WTC11 (cell line): ENCODE measurements at regions not wholly inside any gene's neighbourhood (a gene's known extent, or its start where the extent isn't known, plus 50 kb on each side); places are given as distances from the start of the nearest gene placed in this dataset.

ENCODE experiments used
- ATAC-seq: fragments of 200-7000 bp; cut with Tn5 transposase; 2 replicates; pipeline ENCODE4 v1.10.0; 2021; ENCODE audit warnings: mild to moderate bottlenecking, moderate library complexity
- CTCF ChIA-PET: fragments of 300-600 bp; sonication (Branson Sonifier 250); formaldehyde crosslinking; loops from one replicate; lab custom pipeline; 2021; ENCODE audit warnings: antibody characterized with exemption; lab: Charles Lee
- POLR2A ChIA-PET: fragments of 350-600 bp; sonication (Branson Sonifier 250); formaldehyde crosslinking; loops from one replicate; lab custom pipeline; 2021; ENCODE audit warnings: antibody characterized with exemption; lab: Charles Lee
- DNase-seq: peaks from one replicate; pipeline ENCODE4 v3.0.0; 2021; ENCODE audit warnings: low spot score
- H3K27ac Mint-ChIP-seq: 2 replicates; pipeline ENCODE4 v1.8.0; 2021; ENCODE audit warnings: mixed read lengths
- H3K27me3 Mint-ChIP-seq: 2 replicates; pipeline ENCODE4 v1.8.0; 2021; ENCODE audit warnings: low read depth, mild to moderate bottlenecking, moderate library complexity, mixed read lengths
- H3K36me3 Mint-ChIP-seq: 2 replicates; pipeline ENCODE4 v1.8.0; 2021; ENCODE audit warnings: mixed read lengths
- H3K4me1 Mint-ChIP-seq: 2 replicates; pipeline ENCODE4 v1.8.0; 2022; ENCODE audit warnings: mixed read lengths
- H3K4me3 Mint-ChIP-seq: 2 replicates; pipeline ENCODE4 v1.8.0; 2021; ENCODE audit warnings: mild to moderate bottlenecking, moderate library complexity, mixed read lengths
- H3K9me3 Mint-ChIP-seq: 2 replicates; pipeline ENCODE4 v1.8.0; 2021; ENCODE audit warnings: mixed read lengths
- CTCF ChIP-seq: fragments of 200-600 bp; IDR thresholded peaks from 2 replicates; pipeline ENCODE4 v1.8.0; 2022; ENCODE audit warnings: antibody characterized with exemption
- E2F1 ChIP-seq: sonication (generic); formaldehyde crosslinking; IDR thresholded peaks from 2 replicates; pipeline ENCODE4 v1.8.0; 2022; ENCODE audit warnings: mild to moderate bottlenecking, missing genetic modification reagents
- GABPB1 ChIP-seq: sonication (generic); formaldehyde crosslinking; IDR thresholded peaks from 2 replicates; pipeline ENCODE4 v1.8.1; 2023; ENCODE audit warnings: mild to moderate bottlenecking, missing genetic modification reagents
- GTF2I ChIP-seq: fragments of 250-450 bp; sonication (Bioruptor Pico); conservative IDR thresholded peaks from 2 replicates; pipeline ENCODE4 v1.4.0; 2021; ENCODE audit warnings: mild to moderate bottlenecking
- MAX ChIP-seq: sonication (generic); formaldehyde crosslinking; IDR thresholded peaks from 2 replicates; pipeline ENCODE4 v1.8.0; 2022; ENCODE audit warnings: mild to moderate bottlenecking, missing genetic modification reagents
- MLX ChIP-seq: sonication (generic); formaldehyde crosslinking; IDR thresholded peaks from 2 replicates; pipeline ENCODE4 v1.8.1; 2023; ENCODE audit warnings: mild to moderate bottlenecking, missing genetic modification reagents, moderate library complexity
- MYBL2 ChIP-seq: sonication (generic); formaldehyde crosslinking; IDR thresholded peaks from 2 replicates; pipeline ENCODE4 v1.8.1; 2023; ENCODE audit warnings: mild to moderate bottlenecking, moderate library complexity, missing genetic modification reagents
- SMAD4 ChIP-seq: sonication (generic); formaldehyde crosslinking; IDR thresholded peaks from 2 replicates; pipeline ENCODE4 v1.8.0; 2022; ENCODE audit warnings: mild to moderate bottlenecking, missing genetic modification reagents
- ZBTB21 ChIP-seq: sonication (generic); formaldehyde crosslinking; IDR thresholded peaks from 2 replicates; pipeline ENCODE4 v1.8.1; 2023; ENCODE audit warnings: mild to moderate bottlenecking, missing genetic modification reagents, borderline replicate concordance
- ZBTB43 ChIP-seq: sonication (generic); formaldehyde crosslinking; IDR thresholded peaks from 2 replicates; pipeline ENCODE4 v1.8.1; 2023; ENCODE audit warnings: mild to moderate bottlenecking, missing genetic modification reagents
- ZNF263 ChIP-seq: sonication (generic); formaldehyde crosslinking; IDR thresholded peaks from 2 replicates; pipeline ENCODE4 v1.8.1; 2022; ENCODE audit warnings: low read depth, mild to moderate bottlenecking, moderate library complexity, missing genetic modification reagents
- ZNF423 ChIP-seq: fragments of 250-450 bp; sonication (Bioruptor Pico); IDR thresholded peaks from 2 replicates; pipeline ENCODE4 v2.1.2; 2022; ENCODE audit warnings: mild to moderate bottlenecking, moderate library complexity

GRCh38 chr5:145105384-145105783, 729.8 kb downstream of the PRELID2 start (continued):
- TF ChIP-seq ZBTB21 (CRISPR knock-in tag) (no peak), ZNF423 (CRISPR knock-in tag) (no peak), ZBTB43 (no peak), SMAD4 (no peak)

- Mint-ChIP-seq H3K27ac (no peak overlapping the region), H3K4me1 (no peaks in the 10 kb centered on the region), H3K9me3 (no peaks in the 10 kb centered on the region; the same call in 1 of the 2 replicates), H3K36me3 (no peaks in the 10 kb centered on the region), H3K4me3 (no peak overlapping the region), H3K27me3 (no peaks in the 10 kb centered on the region)
- POLR2A ChIA-PET = no interaction called here
- CTCF ChIA-PET = no interaction called here
- TF ChIP-seq E2F1 = no peak
- no peak for TF ChIP-seq GTF2I (CRISPR knock-in tag)
- DNase-seq = no peak
- no peak for ATAC-seq
Measured at GRCh38 chr5:145104106-145104505, 731.0 kb downstream of the PRELID2 start.

GRCh38 chr5:145101246-145101645, 733.9 kb downstream of the PRELID2 start:
- peaks cover 6% of the 10 kb centered on the region for H3K4me1 Mint-ChIP-seq
- no peak for DNase-seq
- CTCF ChIA-PET = interaction anchor here (1.2 kb wide), 1 partner anchor 20 kb away, joined by 3 read pairs; no protein-coding TSS in a partner anchor
- H3K4me3 Mint-ChIP-seq = no peak overlapping the region
- no peaks in the 10 kb centered on the region for H3K36me3 Mint-ChIP-seq
- POLR2A ChIA-PET = no interaction called here
- H3K9me3 Mint-ChIP-seq = peaks cover 3% of the 10 kb centered on the region
- H3K27me3 Mint-ChIP-seq = no peaks in the 10 kb centered on the region
- peak; percentile 72 for ATAC-seq
- no peak overlapping the region for H3K27ac Mint-ChIP-seq
- TF ChIP-seq ZNF263 (CRISPR knock-in tag) (no peak), CTCF (peak; percentile 58; the same call in 1 of the 2 replicates), MLX (CRISPR knock-in tag) (no peak), MAX (CRISPR knock-in tag) (no peak)

GRCh38 chr5:145090115-145090514, 745.0 kb downstream of the PRELID2 start:
- POLR2A ChIA-PET = no interaction called here
- ATAC-seq (no peak), DNase-seq (no peak)
- H3K27ac Mint-ChIP-seq = no peak overlapping the region
- H3K9me3 Mint-ChIP-seq = peaks cover 8% of the 10 kb centered on the region; the same call in 1 of the 2 replicates
- H3K4me1 Mint-ChIP-seq = no peaks in the 10 kb centered on the region
- TF ChIP-seq MYBL2 (no peak), GABPB1 (CRISPR knock-in tag) (no peak), MLX (CRISPR knock-in tag) (no peak)
- CTCF ChIA-PET = no interaction called here
- no peak overlapping the region for H3K4me3 Mint-ChIP-seq
- H3K36me3 Mint-ChIP-seq = no peaks in the 10 kb centered on the region
- no peaks in the 10 kb centered on the region for H3K27me3 Mint-ChIP-seq

GRCh38 chr5:145084834-145085233, 750.3 kb downstream of the PRELID2 start:
- no peak overlapping the region for H3K27ac Mint-ChIP-seq
- no peak for TF ChIP-seq ZBTB21 (CRISPR knock-in tag)
- peaks cover 12% of the 10 kb centered on the region for H3K4me1 Mint-ChIP-seq
- H3K27me3 Mint-ChIP-seq = no peaks in the 10 kb centered on the region
- ATAC-seq = no peak
- H3K4me3 Mint-ChIP-seq = no peak overlapping the region
- CTCF ChIA-PET = no interaction called here
- H3K36me3 Mint-ChIP-seq = no peaks in the 10 kb centered on the region
- H3K9me3 Mint-ChIP-seq = no peaks in the 10 kb centered on the region
- POLR2A ChIA-PET = no interaction called here
- no peak for DNase-seq
